SU-DHL-6 (cell line): ENCODE measurements at regions not wholly inside any gene's neighbourhood (a gene's known extent, or its start where the extent isn't known, plus 50 kb on each side); places are given as distances from the start of the nearest gene placed in this dataset.

Experiments
- H2AFZ ChIP-seq: fragments of 200-600 bp; sonication (generic); 2 replicates; pipeline ENCODE4 v1.6.1; 2014; ENCODE audit warnings: low read depth, mild to moderate bottlenecking, moderate library complexity, mixed read lengths, antibody characterized with exemption, low read length; ENCODE audit not compliant: severe bottlenecking
- H3F3A ChIP-seq: fragments of 200-600 bp; shearing (Covaris generic); 2 replicates; pipeline ENCODE4 v1.6.0; 2016; ENCODE audit warnings: antibody characterized with exemption, mild to moderate bottlenecking; ENCODE audit not compliant: insufficient read depth
- H3K27ac ChIP-seq: fragments of 200-600 bp; sonication (generic); 2 replicates; pipeline ENCODE4 v1.5.1; 2016; ENCODE audit warnings: low read depth, mild to moderate bottlenecking, low read length, moderate library complexity, mixed read lengths
- H3K27me3 ChIP-seq: fragments of 200-600 bp; sonication (generic), shearing (Covaris generic); 2 replicates; pipeline ENCODE4 v1.6.0; 2014; ENCODE audit warnings: mild to moderate bottlenecking, low read length
- H3K36me3 ChIP-seq: fragments of 200-600 bp; sonication (generic); 2 replicates; pipeline ENCODE4 v1.6.1; 2014; ENCODE audit warnings: mild to moderate bottlenecking, low read length, mixed read lengths
- H3K4me2 ChIP-seq: fragments of 300-600, 200-600 bp; shearing (Covaris generic), sonication (generic); 2 replicates; pipeline ENCODE4 v1.6.0; 2014; ENCODE audit warnings: low read length, low read depth, mild to moderate bottlenecking; ENCODE audit not compliant: poor library complexity, severe bottlenecking
- H3K4me3 ChIP-seq: fragments of 200-600 bp; sonication (generic); 2 replicates; pipeline ENCODE4 v1.5.1; 2014; ENCODE audit warnings: antibody characterized with exemption, low read length, mild to moderate bottlenecking, mixed read lengths; ENCODE audit not compliant: insufficient read depth, poor library complexity, severe bottlenecking
- H3K79me2 ChIP-seq: fragments of 200-600 bp; sonication (generic); 2 replicates; pipeline ENCODE4 v1.6.1; 2014; ENCODE audit warnings: mild to moderate bottlenecking, low read length, moderate library complexity; ENCODE audit not compliant: insufficient read depth
- H3K9ac ChIP-seq: fragments of 200-600 bp; sonication (generic); 2 replicates; pipeline ENCODE4 v1.7.0; 2014; ENCODE audit warnings: mild to moderate bottlenecking, low read length
- H3K9me2 ChIP-seq: fragments of 200-600 bp; sonication (generic); replicated peaks from 2 replicates; pipeline ENCODE4 v1.6.1; 2014; ENCODE audit warnings: low read length; ENCODE audit not compliant: insufficient read depth
- H3K9me3 ChIP-seq: fragments of 200-600 bp; sonication (generic); 2 replicates; pipeline ENCODE4 v1.6.1; 2014; ENCODE audit warnings: low read length, mixed read lengths; ENCODE audit not compliant: insufficient read depth
- H4K20me1 ChIP-seq: fragments of 200-600 bp; sonication (generic); 2 replicates; pipeline ENCODE4 v1.6.1; 2014; ENCODE audit warnings: low read depth, mild to moderate bottlenecking, antibody characterized with exemption, low read length, moderate library complexity, mixed read lengths
- EZH2phosphoT487 ChIP-seq: fragments of 200-600 bp; sonication (generic), shearing (Covaris generic); conservative IDR thresholded peaks from 2 replicates; pipeline ENCODE4 v1.6.1; 2018; ENCODE audit warnings: mild to moderate bottlenecking, antibody characterized with exemption, low read length, moderate library complexity, mixed read lengths
- TF ChIP-seq, protein P1 (sequence below): fragments of 200-600 bp; sonication (generic); IDR thresholded peaks from one replicate; pipeline ENCODE4 v1.5.1; 2017; ENCODE audit warnings: antibody characterized with exemption, mild to moderate bottlenecking, low read length, moderate library complexity; ENCODE audit not compliant: insufficient read depth, poor library complexity, severe bottlenecking

DNA sequence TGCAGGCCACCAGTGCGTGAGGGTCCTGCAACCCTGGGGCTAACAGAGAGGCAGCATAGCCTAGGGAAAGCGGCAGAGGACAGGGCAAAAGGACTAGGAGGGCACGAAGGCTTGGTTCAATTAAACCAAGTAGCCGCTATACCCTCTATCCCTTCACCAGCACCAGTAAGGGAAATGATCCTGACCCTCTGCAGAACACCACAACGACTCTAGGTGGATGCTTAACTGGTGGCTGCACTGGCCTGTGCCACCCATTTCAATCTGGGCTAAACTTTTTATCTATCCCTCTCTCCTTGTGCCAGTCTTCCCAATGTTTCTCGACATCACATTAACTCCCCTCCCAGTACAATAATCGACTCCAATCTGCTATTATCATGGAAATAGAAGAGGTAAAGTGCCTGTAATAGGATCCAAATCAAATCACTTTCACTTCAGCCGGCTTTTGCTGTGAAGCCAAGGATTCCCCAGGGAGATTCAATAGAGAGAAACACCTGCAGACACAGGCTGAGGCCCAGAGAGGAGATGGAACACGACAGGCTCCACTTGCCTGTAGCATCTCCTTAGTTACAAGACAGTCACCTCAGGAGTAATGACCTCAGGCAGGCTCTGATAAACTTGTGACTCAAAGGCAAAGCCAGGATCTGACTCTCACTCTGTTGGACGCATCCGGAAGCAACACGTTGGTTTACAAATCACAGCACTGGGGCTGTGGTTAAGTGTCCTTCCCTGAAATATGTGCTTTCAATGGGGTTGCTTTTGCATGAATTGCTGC lies 791.6 kb upstream of the ARRDC4 start:
- H3K36me3 ChIP-seq, result no peaks in the 10 kb centered on the region
- no peaks in the 10 kb centered on the region for H3K9me3 ChIP-seq
- H3K4me2 ChIP-seq, result no peak overlapping the region
- no peaks in the 10 kb centered on the region for H3K9me2 ChIP-seq
- no peak overlapping the region for H2AFZ ChIP-seq
- no peak overlapping the region for H3K4me3 ChIP-seq
- no peaks in the 10 kb centered on the region for H4K20me1 ChIP-seq
- no peak overlapping the region for H3K27ac ChIP-seq
- no peak overlapping the region for H3K9ac ChIP-seq
- no peaks in the 10 kb centered on the region for H3F3A ChIP-seq
- no peaks in the 10 kb centered on the region for H3K79me2 ChIP-seq
- no peaks in the 10 kb centered on the region for H3K27me3 ChIP-seq
- TF ChIP-seq, protein P1, sequence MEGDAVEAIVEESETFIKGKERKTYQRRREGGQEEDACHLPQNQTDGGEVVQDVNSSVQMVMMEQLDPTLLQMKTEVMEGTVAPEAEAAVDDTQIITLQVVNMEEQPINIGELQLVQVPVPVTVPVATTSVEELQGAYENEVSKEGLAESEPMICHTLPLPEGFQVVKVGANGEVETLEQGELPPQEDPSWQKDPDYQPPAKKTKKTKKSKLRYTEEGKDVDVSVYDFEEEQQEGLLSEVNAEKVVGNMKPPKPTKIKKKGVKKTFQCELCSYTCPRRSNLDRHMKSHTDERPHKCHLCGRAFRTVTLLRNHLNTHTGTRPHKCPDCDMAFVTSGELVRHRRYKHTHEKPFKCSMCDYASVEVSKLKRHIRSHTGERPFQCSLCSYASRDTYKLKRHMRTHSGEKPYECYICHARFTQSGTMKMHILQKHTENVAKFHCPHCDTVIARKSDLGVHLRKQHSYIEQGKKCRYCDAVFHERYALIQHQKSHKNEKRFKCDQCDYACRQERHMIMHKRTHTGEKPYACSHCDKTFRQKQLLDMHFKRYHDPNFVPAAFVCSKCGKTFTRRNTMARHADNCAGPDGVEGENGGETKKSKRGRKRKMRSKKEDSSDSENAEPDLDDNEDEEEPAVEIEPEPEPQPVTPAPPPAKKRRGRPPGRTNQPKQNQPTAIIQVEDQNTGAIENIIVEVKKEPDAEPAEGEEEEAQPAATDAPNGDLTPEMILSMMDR, result no peak
- no peak for TF ChIP-seq EZH2phosphoT487

DNA sequence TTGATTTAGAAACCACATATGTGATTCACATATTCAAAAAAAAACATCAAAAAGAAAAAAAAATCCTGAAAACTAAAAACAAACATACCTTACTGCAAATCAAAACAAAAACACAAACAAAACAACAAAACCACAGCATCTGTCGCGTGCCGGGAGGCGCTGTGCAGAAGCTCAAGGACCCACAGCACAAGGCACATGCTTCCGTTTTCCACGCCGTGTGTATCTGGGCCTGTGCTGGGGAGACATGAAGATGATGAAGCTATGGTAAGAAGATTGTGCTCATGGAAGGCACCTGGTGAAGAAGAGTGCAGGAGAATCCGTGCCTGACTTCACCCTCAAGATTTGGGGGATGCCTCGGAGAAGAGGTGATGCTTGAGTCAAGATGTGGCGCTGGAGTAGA lies 788.9 kb upstream of the ARRDC4 start:
- Histone ChIP-seq H2AFZ (no peak overlapping the region), H3K9me2 (no peaks in the 10 kb centered on the region), H3K9ac (no peak overlapping the region), H3K36me3 (no peaks in the 10 kb centered on the region), H3F3A (no peaks in the 10 kb centered on the region), H3K27me3 (no peaks in the 10 kb centered on the region), H4K20me1 (no peaks in the 10 kb centered on the region), H3K27ac (no peak overlapping the region), H3K9me3 (no peaks in the 10 kb centered on the region), H3K79me2 (no peaks in the 10 kb centered on the region), H3K4me3 (no peak overlapping the region), H3K4me2 (no peak overlapping the region)
- TF ChIP-seq, protein P1, result no peak
- TF ChIP-seq EZH2phosphoT487, result no peak

GRCh38 chr15:97174886-97175540 lies 785.5 kb upstream of the ARRDC4 start:
- H3K27ac ChIP-seq, result no peak overlapping the region
- H3K9me3 ChIP-seq, result no peaks in the 10 kb centered on the region
- H4K20me1 ChIP-seq, result no peaks in the 10 kb centered on the region
- H3K4me2 ChIP-seq, result no peak overlapping the region
- H3K36me3 ChIP-seq, result no peaks in the 10 kb centered on the region
- H3K4me3 ChIP-seq, result no peak overlapping the region
- TF ChIP-seq EZH2phosphoT487, result no peak
- TF ChIP-seq, protein P1, result no peak
- H3K27me3 ChIP-seq, result no peaks in the 10 kb centered on the region
- H3K9me2 ChIP-seq, result no peaks in the 10 kb centered on the region
- H3F3A ChIP-seq, result no peaks in the 10 kb centered on the region
- H3K79me2 ChIP-seq, result no peaks in the 10 kb centered on the region
- H3K9ac ChIP-seq, result no peak overlapping the region
- H2AFZ ChIP-seq, result no peak overlapping the region
